ENCODE measurements at regions not wholly inside any gene's neighbourhood (a gene's known extent, or its start where the extent isn't known, plus 50 kb on each side); places are given as distances from the start of the nearest gene placed in this dataset.

- Histone ChIP-seq H3K36me3 (ENCODE audit: control insufficient read depth in 4 of 4, insufficient read depth in 3 of 4, low read depth in 1 of 4, low read length in 3 of 4) (no peaks in the 10 kb centered on the region), H3K27me3 (ENCODE audit: control insufficient read depth in 4 of 4, insufficient read depth in 4 of 4, low read length in 3 of 4) (no peaks in the 10 kb centered on the region), H3K9ac (ENCODE audit: low read depth in 1 of 2, low read length in 2 of 2) (no peak overlapping the region), H3K4me1 (ENCODE audit: control insufficient read depth in 4 of 4, insufficient read depth in 4 of 4, low read length in 3 of 4) (no peaks in the 10 kb centered on the region), H3K27ac (ENCODE audit: low read depth in 1 of 2, low read length in 2 of 2) (no peak overlapping the region), H3K9me3 (ENCODE audit: control insufficient read depth in 4 of 4, low read length in 3 of 4) (no peaks in the 10 kb centered on the region), H3K4me3 (ENCODE audit: low read depth in 1 of 3, low read length in 3 of 3) (no peak overlapping the region)
- WGBS: 83% methylated on average over 2 of the region's 2 CpGs
- no peak for DNase-seq (ENCODE audit: low spot score)
- no peak for TF ChIP-seq RAD21 (IDR thresholded peaks at IDR 0.05)
- TF ChIP-seq, protein P1, sequence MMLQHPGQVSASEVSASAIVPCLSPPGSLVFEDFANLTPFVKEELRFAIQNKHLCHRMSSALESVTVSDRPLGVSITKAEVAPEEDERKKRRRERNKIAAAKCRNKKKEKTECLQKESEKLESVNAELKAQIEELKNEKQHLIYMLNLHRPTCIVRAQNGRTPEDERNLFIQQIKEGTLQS (IDR thresholded peaks at IDR 0.05): no peak
Measured at GRCh38 chr20:22922987-22923386, 112.1 kb upstream of the SSTR4 start.

DNA sequence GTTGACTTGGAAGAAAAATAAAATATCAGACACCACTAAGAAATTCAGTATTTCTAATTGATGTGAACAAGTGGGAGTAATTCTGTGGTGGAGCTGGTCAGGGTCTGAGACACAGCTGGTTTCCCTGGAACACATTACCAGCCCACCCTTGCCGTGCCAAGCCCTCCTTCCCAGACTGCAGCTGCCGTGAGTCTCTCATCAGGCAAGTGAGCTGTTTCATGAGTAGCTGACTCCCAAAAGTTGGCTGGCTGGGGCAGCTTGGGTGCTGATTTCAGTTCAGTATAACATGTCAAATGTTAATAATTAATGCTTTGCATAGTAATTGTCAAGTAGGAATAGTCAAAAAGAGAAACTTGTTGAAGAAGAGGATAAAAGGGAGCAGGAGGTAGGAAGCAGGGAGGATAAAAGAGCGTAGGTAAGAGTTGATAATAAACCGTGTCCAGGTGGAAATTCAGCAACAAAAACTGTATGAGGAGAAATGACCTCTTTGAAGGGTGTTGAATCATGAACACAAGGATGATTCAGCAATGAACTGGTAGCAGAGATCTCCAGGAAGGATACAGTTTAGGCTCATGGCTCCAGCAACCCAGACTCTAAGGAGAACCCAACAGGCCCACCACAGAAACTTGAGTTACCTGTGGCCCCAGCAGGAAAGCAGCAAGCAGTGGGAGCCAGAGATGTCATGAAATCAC is 110.9 kb upstream of the SSTR4 start:
- Histone ChIP-seq H3K4me3 (ENCODE audit: low read depth in 1 of 3, low read length in 3 of 3) (no peak overlapping the region), H3K27ac (ENCODE audit: low read depth in 1 of 2, low read length in 2 of 2) (no peak overlapping the region), H3K27me3 (ENCODE audit: control insufficient read depth in 4 of 4, insufficient read depth in 4 of 4, low read length in 3 of 4) (no peaks in the 10 kb centered on the region), H3K9ac (ENCODE audit: low read depth in 1 of 2, low read length in 2 of 2) (no peak overlapping the region), H3K36me3 (ENCODE audit: control insufficient read depth in 4 of 4, insufficient read depth in 3 of 4, low read depth in 1 of 4, low read length in 3 of 4) (no peaks in the 10 kb centered on the region), H3K4me1 (ENCODE audit: control insufficient read depth in 4 of 4, insufficient read depth in 4 of 4, low read length in 3 of 4) (no peaks in the 10 kb centered on the region), H3K9me3 (ENCODE audit: control insufficient read depth in 4 of 4, low read length in 3 of 4) (no peaks in the 10 kb centered on the region)
- TF ChIP-seq, protein P2, sequence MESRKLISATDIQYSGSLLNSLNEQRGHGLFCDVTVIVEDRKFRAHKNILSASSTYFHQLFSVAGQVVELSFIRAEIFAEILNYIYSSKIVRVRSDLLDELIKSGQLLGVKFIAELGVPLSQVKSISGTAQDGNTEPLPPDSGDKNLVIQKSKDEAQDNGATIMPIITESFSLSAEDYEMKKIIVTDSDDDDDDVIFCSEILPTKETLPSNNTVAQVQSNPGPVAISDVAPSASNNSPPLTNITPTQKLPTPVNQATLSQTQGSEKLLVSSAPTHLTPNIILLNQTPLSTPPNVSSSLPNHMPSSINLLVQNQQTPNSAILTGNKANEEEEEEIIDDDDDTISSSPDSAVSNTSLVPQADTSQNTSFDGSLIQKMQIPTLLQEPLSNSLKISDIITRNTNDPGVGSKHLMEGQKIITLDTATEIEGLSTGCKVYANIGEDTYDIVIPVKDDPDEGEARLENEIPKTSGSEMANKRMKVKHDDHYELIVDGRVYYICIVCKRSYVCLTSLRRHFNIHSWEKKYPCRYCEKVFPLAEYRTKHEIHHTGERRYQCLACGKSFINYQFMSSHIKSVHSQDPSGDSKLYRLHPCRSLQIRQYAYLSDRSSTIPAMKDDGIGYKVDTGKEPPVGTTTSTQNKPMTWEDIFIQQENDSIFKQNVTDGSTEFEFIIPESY (IDR thresholded peaks at IDR 0.05): no peak
- no peak for TF ChIP-seq RXRA (IDR thresholded peaks at IDR 0.05)
- TF ChIP-seq HNF4G (IDR thresholded peaks at IDR 0.05): no peak
- TF ChIP-seq JUND (IDR thresholded peaks at IDR 0.05): no peak
- TF ChIP-seq, protein P3, sequence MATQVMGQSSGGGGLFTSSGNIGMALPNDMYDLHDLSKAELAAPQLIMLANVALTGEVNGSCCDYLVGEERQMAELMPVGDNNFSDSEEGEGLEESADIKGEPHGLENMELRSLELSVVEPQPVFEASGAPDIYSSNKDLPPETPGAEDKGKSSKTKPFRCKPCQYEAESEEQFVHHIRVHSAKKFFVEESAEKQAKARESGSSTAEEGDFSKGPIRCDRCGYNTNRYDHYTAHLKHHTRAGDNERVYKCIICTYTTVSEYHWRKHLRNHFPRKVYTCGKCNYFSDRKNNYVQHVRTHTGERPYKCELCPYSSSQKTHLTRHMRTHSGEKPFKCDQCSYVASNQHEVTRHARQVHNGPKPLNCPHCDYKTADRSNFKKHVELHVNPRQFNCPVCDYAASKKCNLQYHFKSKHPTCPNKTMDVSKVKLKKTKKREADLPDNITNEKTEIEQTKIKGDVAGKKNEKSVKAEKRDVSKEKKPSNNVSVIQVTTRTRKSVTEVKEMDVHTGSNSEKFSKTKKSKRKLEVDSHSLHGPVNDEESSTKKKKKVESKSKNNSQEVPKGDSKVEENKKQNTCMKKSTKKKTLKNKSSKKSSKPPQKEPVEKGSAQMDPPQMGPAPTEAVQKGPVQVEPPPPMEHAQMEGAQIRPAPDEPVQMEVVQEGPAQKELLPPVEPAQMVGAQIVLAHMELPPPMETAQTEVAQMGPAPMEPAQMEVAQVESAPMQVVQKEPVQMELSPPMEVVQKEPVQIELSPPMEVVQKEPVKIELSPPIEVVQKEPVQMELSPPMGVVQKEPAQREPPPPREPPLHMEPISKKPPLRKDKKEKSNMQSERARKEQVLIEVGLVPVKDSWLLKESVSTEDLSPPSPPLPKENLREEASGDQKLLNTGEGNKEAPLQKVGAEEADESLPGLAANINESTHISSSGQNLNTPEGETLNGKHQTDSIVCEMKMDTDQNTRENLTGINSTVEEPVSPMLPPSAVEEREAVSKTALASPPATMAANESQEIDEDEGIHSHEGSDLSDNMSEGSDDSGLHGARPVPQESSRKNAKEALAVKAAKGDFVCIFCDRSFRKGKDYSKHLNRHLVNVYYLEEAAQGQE (IDR thresholded peaks at IDR 0.05): no peak
- no peak for TF ChIP-seq HNF4A (conservative IDR thresholded peaks at IDR 0.05)
- TF ChIP-seq GABPA (IDR thresholded peaks at IDR 0.05 in 1 of 2, conservative IDR thresholded peaks at IDR 0.05 in 1 of 2): no peak
- TF ChIP-seq RAD21 (IDR thresholded peaks at IDR 0.05): no peak
- no peak for TF ChIP-seq FOXA2 (IDR thresholded peaks at IDR 0.05)
- TF ChIP-seq, protein P4, sequence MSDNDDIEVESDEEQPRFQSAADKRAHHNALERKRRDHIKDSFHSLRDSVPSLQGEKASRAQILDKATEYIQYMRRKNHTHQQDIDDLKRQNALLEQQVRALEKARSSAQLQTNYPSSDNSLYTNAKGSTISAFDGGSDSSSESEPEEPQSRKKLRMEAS (IDR thresholded peaks at IDR 0.05): no peak
- TF ChIP-seq, protein P1 (IDR thresholded peaks at IDR 0.05): no peak
- no peak for TF ChIP-seq NR2F2 (IDR thresholded peaks at IDR 0.05)
- no peak for TF ChIP-seq TAF1 (conservative IDR thresholded peaks at IDR 0.05)
- no peak for TF ChIP-seq YY1 (IDR thresholded peaks at IDR 0.05)
- TF ChIP-seq EGR1 (IDR thresholded peaks at IDR 0.05; ENCODE audit: low read depth in 2 of 2): no peak
- TF ChIP-seq CTCF (IDR thresholded peaks at IDR 0.05; ENCODE audit: low read depth, low read length, missing input control): no peak
- no peak for TF ChIP-seq SP1 (IDR thresholded peaks at IDR 0.05)
- TF ChIP-seq FOXA1 (IDR thresholded peaks at IDR 0.05): no peak
- WGBS: 79% methylated on average over 4 of the region's 4 CpGs
- DNase-seq (ENCODE audit: low spot score): no peak
